Breast epithelium (tissue), 3 donors: ENCODE measurements at regions not wholly inside any gene's neighbourhood (a gene's known extent, or its start where the extent isn't known, plus 50 kb on each side); places are given as distances from the start of the nearest gene placed in this dataset.

ENCODE experiments used
- CTCF ChIP-seq, 3 donors: fragments of 450-650 bp; IDR thresholded peaks; one replicate each; pipeline ENCODE4 v1.5.1; 2016 to 2017; ENCODE audit warnings: antibody characterized with exemption in 3 of 3, mild to moderate bottlenecking in 3 of 3, moderate library complexity in 3 of 3
- POLR2A ChIP-seq: fragments of 450-650 bp; IDR thresholded peaks from one replicate; pipeline ENCODE4 v1.6.1; 2016; ENCODE audit warnings: antibody characterized with exemption, mild to moderate bottlenecking, moderate library complexity

DNA sequence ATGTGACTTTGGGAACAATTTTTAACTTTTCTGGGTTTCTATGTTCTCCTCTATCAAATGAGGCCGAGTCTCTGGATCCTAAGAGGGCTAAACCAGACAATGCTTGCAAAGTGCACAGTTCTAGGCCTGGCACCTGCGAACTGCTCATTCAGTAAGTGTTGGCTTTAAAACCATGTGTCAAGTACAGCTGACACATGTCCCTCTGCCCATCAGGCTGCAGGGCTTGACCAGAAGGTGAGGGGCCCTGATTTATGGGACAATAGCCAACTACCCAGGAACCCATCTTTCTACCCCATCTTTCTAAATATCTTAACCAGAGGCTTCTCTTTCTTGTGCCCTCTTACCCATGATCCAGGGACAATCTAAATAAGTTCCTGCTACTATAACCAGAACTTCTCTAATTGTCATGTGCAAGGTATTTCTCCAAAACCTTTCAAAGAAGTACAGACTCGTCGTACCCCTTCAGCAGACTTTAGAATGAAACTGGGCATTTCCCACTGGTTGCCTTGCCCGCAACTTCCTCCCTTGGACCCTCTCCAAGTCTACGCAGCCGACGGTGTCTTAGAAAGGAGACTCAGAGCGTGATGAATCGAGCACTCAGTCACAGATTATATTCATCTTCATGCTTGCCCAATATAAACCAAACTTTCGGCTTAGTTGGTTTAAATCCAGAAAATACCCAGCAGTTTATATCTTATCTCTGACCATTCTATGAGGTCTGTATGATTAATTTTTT, 69.8 kb upstream of the STEAP1B start:
- TF ChIP-seq CTCF (IDR thresholded peaks at IDR 0.05) = no peak
- TF ChIP-seq POLR2A = no peak
